ENCODE measurements at regions not wholly inside any gene's neighbourhood (a gene's known extent, or its start where the extent isn't known, plus 50 kb on each side); places are given as distances from the start of the nearest gene placed in this dataset.

GRCh38 chr5:96219580-96220281, 213.3 kb downstream of the PCSK1 start:
- Histone ChIP-seq H3K27me3 (ENCODE audit: control insufficient read depth, insufficient read depth, low read length) (no peaks in the 10 kb centered on the region), H3K4me1 (ENCODE audit: control insufficient read depth in 2 of 3, insufficient read depth in 2 of 3, low read depth in 1 of 3, low read length in 3 of 3) (no peaks in the 10 kb centered on the region), H3K9ac (ENCODE audit: low read length in 3 of 3) (no peak overlapping the region), H3K27ac (ENCODE audit: low read depth in 2 of 2, low read length in 2 of 2) (no peak overlapping the region), H3K9me3 (ENCODE audit: control insufficient read depth in 2 of 3, insufficient read depth in 1 of 3, low read length in 3 of 3) (no peaks in the 10 kb centered on the region), H3K4me3 (ENCODE audit: low read length in 3 of 3) (no peak overlapping the region), H3K36me3 (ENCODE audit: control insufficient read depth in 2 of 3, insufficient read depth in 3 of 3, low read length in 3 of 3) (no peaks in the 10 kb centered on the region)
- intact Hi-C loops (cut with DNase I): no loop called here
- FAIRE-seq (no peak), DNase-seq (no peak)
- no peak for TF ChIP-seq CTCF (IDR thresholded peaks at IDR 0.05; ENCODE audit: borderline replicate concordance, extremely low read depth, insufficient read depth)

- FAIRE-seq (no peak), DNase-seq (no peak)
- Histone ChIP-seq H3K36me3 (ENCODE audit: control insufficient read depth in 2 of 3, insufficient read depth in 3 of 3, low read length in 3 of 3) (no peaks in the 10 kb centered on the region), H3K4me1 (ENCODE audit: control insufficient read depth in 2 of 3, insufficient read depth in 2 of 3, low read depth in 1 of 3, low read length in 3 of 3) (no peaks in the 10 kb centered on the region), H3K4me3 (ENCODE audit: low read length in 3 of 3) (no peak overlapping the region), H3K27me3 (ENCODE audit: control insufficient read depth, insufficient read depth, low read length) (no peaks in the 10 kb centered on the region), H3K27ac (ENCODE audit: low read depth in 2 of 2, low read length in 2 of 2) (no peak overlapping the region), H3K9ac (ENCODE audit: low read length in 3 of 3) (no peak overlapping the region), H3K9me3 (ENCODE audit: control insufficient read depth in 2 of 3, insufficient read depth in 1 of 3, low read length in 3 of 3) (no peaks in the 10 kb centered on the region)
- intact Hi-C loops (cut with DNase I): no loop called here
- no peak for TF ChIP-seq CTCF (IDR thresholded peaks at IDR 0.05; ENCODE audit: borderline replicate concordance, extremely low read depth, insufficient read depth)
Observed at GRCh38 chr5:96218653-96219052, 214.4 kb downstream of the PCSK1 start.

- no peak overlapping the region for H3K9ac ChIP-seq (ENCODE audit: low read length in 3 of 3)
- DNase-seq (no peak), FAIRE-seq (no peak)
- H3K36me3 ChIP-seq (ENCODE audit: control insufficient read depth in 2 of 3, insufficient read depth in 3 of 3, low read length in 3 of 3): no peaks in the 10 kb centered on the region
- no peaks in the 10 kb centered on the region for H3K27me3 ChIP-seq (ENCODE audit: control insufficient read depth, insufficient read depth, low read length)
- no peaks in the 10 kb centered on the region for H3K9me3 ChIP-seq (ENCODE audit: control insufficient read depth in 2 of 3, insufficient read depth in 1 of 3, low read length in 3 of 3)
- H3K4me3 ChIP-seq (ENCODE audit: low read length in 3 of 3): peak overlapping the region in 1 of 3 donors; percentile 44
- no peak for TF ChIP-seq CTCF (IDR thresholded peaks at IDR 0.05; ENCODE audit: borderline replicate concordance, extremely low read depth, insufficient read depth)
- no peaks in the 10 kb centered on the region for H3K4me1 ChIP-seq (ENCODE audit: control insufficient read depth in 2 of 3, insufficient read depth in 2 of 3, low read depth in 1 of 3, low read length in 3 of 3)
- H3K27ac ChIP-seq (ENCODE audit: low read depth in 2 of 2, low read length in 2 of 2): no peak overlapping the region
- intact Hi-C loops (cut with DNase I): no loop called here
Observed at GRCh38 chr5:96214442-96215197, 218.4 kb downstream of the PCSK1 start.
